GM23338 (cell line): ENCODE measurements at regions not wholly inside any gene's neighbourhood (a gene's known extent, or its start where the extent isn't known, plus 50 kb on each side); places are given as distances from the start of the nearest gene placed in this dataset.

ENCODE experiments used
- ATAC-seq: fragments of 200-7000 bp; cut with Tn5 transposase; 3 replicates; pipeline ENCODE4 v1.9.1; 2020
- DNase-seq: peaks from one replicate; pipeline ENCODE4 v3.0.0-alpha.2; 2015; ENCODE audit warnings: low spot score
- H2AFZ ChIP-seq: fragments of 200-600 bp; sonication (generic); 2 replicates; pipeline ENCODE4 v1.8.0; 2016; ENCODE audit warnings: antibody characterized with exemption, mild to moderate bottlenecking, moderate library complexity
- H3F3A ChIP-seq: fragments of 200-600 bp; sonication (generic); replicated peaks from 2 replicates; pipeline ENCODE4 v1.8.0; 2017; ENCODE audit warnings: antibody characterized with exemption, mixed run types, low read depth
- H3K27ac ChIP-seq: fragments of 200-600 bp; sonication (generic); 2 replicates; pipeline ENCODE4 v1.6.1; 2016; ENCODE audit warnings: low read depth
- H3K27me3 ChIP-seq: fragments of 200-600 bp; sonication (generic); 2 replicates; pipeline ENCODE4 v1.8.0; 2016; ENCODE audit warnings: mild to moderate bottlenecking, mixed run types, moderate library complexity; ENCODE audit not compliant: insufficient read depth
- H3K36me3 ChIP-seq: fragments of 200-600 bp; sonication (generic); 2 replicates; pipeline ENCODE4 v1.8.0; 2016; ENCODE audit warnings: mild to moderate bottlenecking; ENCODE audit not compliant: insufficient read depth
- H3K4me1 ChIP-seq: fragments of 200-600 bp; sonication (generic); 2 replicates; pipeline ENCODE4 v1.8.0; 2016; ENCODE audit warnings: mild to moderate bottlenecking, moderate library complexity; ENCODE audit not compliant: insufficient read depth
- H3K4me2 ChIP-seq: fragments of 200-600 bp; sonication (generic); 2 replicates; pipeline ENCODE4 v1.7.1; 2017; ENCODE audit warnings: mixed run types
- H3K4me3 ChIP-seq: fragments of 200-600 bp; sonication (generic); 2 replicates; pipeline ENCODE4 v1.6.1; 2016; ENCODE audit warnings: mixed run types
- H3K79me2 ChIP-seq: fragments of 200-600 bp; sonication (generic); replicated peaks from 2 replicates; pipeline ENCODE4 v1.8.0; 2017; ENCODE audit warnings: mild to moderate bottlenecking; ENCODE audit not compliant: insufficient read depth
- H3K9me2 ChIP-seq: fragments of 200-600 bp; sonication (generic); 2 replicates; pipeline ENCODE4 v1.8.0; 2017; ENCODE audit not compliant: insufficient read depth
- H4K20me1 ChIP-seq: fragments of 200-600 bp; sonication (generic); replicated peaks from 2 replicates; pipeline ENCODE4 v1.8.0; 2017; ENCODE audit warnings: mild to moderate bottlenecking; ENCODE audit not compliant: insufficient read depth
- H3K27ac Mint-ChIP-seq: 2 replicates; pipeline ENCODE4 v1.8.0; 2020; ENCODE audit warnings: inconsistent platforms, mild to moderate bottlenecking, moderate library complexity, mixed read lengths
- H3K27me3 Mint-ChIP-seq: 3 replicates; pipeline ENCODE4 v1.8.0; 2022; ENCODE audit warnings: low read depth, mild to moderate bottlenecking, moderate library complexity, mixed read lengths, inconsistent platforms; ENCODE audit not compliant: insufficient read depth, poor library complexity
- H3K36me3 Mint-ChIP-seq: 3 replicates; pipeline ENCODE4 v1.8.0; 2021; ENCODE audit warnings: low read depth, mild to moderate bottlenecking, inconsistent platforms, moderate library complexity, mixed read lengths
- H3K4me1 Mint-ChIP-seq: 3 replicates; pipeline ENCODE4 v1.8.0; 2020; ENCODE audit warnings: mild to moderate bottlenecking, inconsistent platforms, mixed read lengths
- H3K4me3 Mint-ChIP-seq: 3 replicates; pipeline ENCODE4 v1.8.0; 2021; ENCODE audit warnings: moderate library complexity, mild to moderate bottlenecking, inconsistent platforms, mixed read lengths
- H3K9me3 Mint-ChIP-seq: 3 replicates; pipeline ENCODE4 v1.8.0; 2020; ENCODE audit warnings: moderate library complexity, mild to moderate bottlenecking, inconsistent platforms, mixed read lengths
- CREB1 ChIP-seq: fragments of 250-450 bp; sonication (Bioruptor Pico); IDR thresholded peaks from 2 replicates; pipeline ENCODE4 v1.5.0; 2020; ENCODE audit warnings: low read depth, mild to moderate bottlenecking, moderate library complexity
- CTCF ChIP-seq, 2 experiments: fragments of 200-600 bp in 1 of 2; sonication (generic) in 1 of 2; conservative IDR thresholded peaks; 2 replicates each; pipeline versions ENCODE4 v1.5.1 to v1.6.1; 2016 to 2017; ENCODE audit warnings: antibody characterized with exemption in 2 of 2, low read depth in 2 of 2, mild to moderate bottlenecking in 2 of 2, moderate library complexity in 1 of 2
- ETS1 ChIP-seq: IDR thresholded peaks from 2 replicates; pipeline ENCODE4 v1.6.1; 2016; ENCODE audit warnings: antibody characterized with exemption
- EZH2 ChIP-seq: fragments of 200-600 bp; sonication (generic); IDR thresholded peaks from one replicate; pipeline ENCODE4 v1.8.0; 2017; ENCODE audit warnings: antibody characterized with exemption, mild to moderate bottlenecking, low read depth; ENCODE audit not compliant: unreplicated experiment
- EZH2phosphoT487 ChIP-seq: fragments of 200-600 bp; sonication (generic); IDR thresholded peaks from one replicate; pipeline ENCODE4 v1.8.1; 2018; ENCODE audit warnings: antibody characterized with exemption; ENCODE audit not compliant: unreplicated experiment
- JUNB ChIP-seq: IDR thresholded peaks from one replicate; pipeline ENCODE4 v1.6.1; 2016; ENCODE audit warnings: antibody characterized with exemption; ENCODE audit not compliant: unreplicated experiment
- NANOG ChIP-seq: IDR thresholded peaks from 2 replicates; pipeline ENCODE4 v1.6.1; 2016; ENCODE audit warnings: antibody characterized with exemption, borderline replicate concordance
- POLR2AphosphoS5 ChIP-seq: IDR thresholded peaks from 2 replicates; pipeline ENCODE4 v1.6.1; 2016; ENCODE audit warnings: antibody characterized with exemption, low read depth
- STAT1 ChIP-seq: IDR thresholded peaks from one replicate; pipeline ENCODE4 v1.6.1; 2016; ENCODE audit warnings: antibody characterized with exemption; ENCODE audit not compliant: unreplicated experiment
- ZNF114 ChIP-seq: fragments of 250-450 bp; sonication (Bioruptor Pico); IDR thresholded peaks from 2 replicates; pipeline ENCODE4 v1.5.0; 2020; ENCODE audit warnings: mild to moderate bottlenecking, moderate library complexity
- ZNF331 ChIP-seq: fragments of 250-450 bp; sonication (Bioruptor Pico); IDR thresholded peaks from 2 replicates; pipeline ENCODE4 v1.5.0; 2020; ENCODE audit warnings: low read depth, mild to moderate bottlenecking, moderate library complexity
- ZNF462 ChIP-seq: fragments of 250-450 bp; sonication (Bioruptor Pico); IDR thresholded peaks from 2 replicates; pipeline ENCODE4 v1.5.0; 2020; ENCODE audit warnings: mild to moderate bottlenecking, moderate library complexity

GRCh38 chr1:229993060-229993459 lies 74.0 kb upstream of the GALNT2 start:
- Histone ChIP-seq H3K9me2 (no peaks in the 10 kb centered on the region), H3K4me1 (no peaks in the 10 kb centered on the region), H3K4me2 (no peak overlapping the region), H3K79me2 (no peaks in the 10 kb centered on the region), H3F3A (no peaks in the 10 kb centered on the region), H3K27ac (no peak overlapping the region), H4K20me1 (no peaks in the 10 kb centered on the region), H3K27me3 (no peaks in the 10 kb centered on the region), H3K4me3 (no peak overlapping the region), H3K36me3 (no peaks in the 10 kb centered on the region), H2AFZ (no peak overlapping the region)
- no peak for ATAC-seq
- no peaks in the 10 kb centered on the region for H3K9me3 Mint-ChIP-seq
- 0 out of 3 replicates have a peak, but pooled peaks cover 2% of the 10 kb centered on the region for H3K4me1 Mint-ChIP-seq
- H3K36me3 Mint-ChIP-seq, result no peaks in the 10 kb centered on the region
- H3K4me3 Mint-ChIP-seq, result no peak overlapping the region
- H3K27me3 Mint-ChIP-seq, result peaks cover 1% of the 10 kb centered on the region
- H3K27ac Mint-ChIP-seq, result no peak overlapping the region
- TF ChIP-seq CTCF (conservative IDR thresholded peaks at IDR 0.05; ENCODE audit: low read depth in 2 of 2) (no peak), ETS1 (no peak), STAT1 (no peak), ZNF114 (no peak), EZH2phosphoT487 (no peak), EZH2 (no peak), NANOG (no peak), ZNF462 (no peak), POLR2AphosphoS5 (no peak), ZNF331 (CRISPR knock-in tag) (no peak), CREB1 (CRISPR knock-in tag) (no peak), JUNB (no peak)
- DNase-seq, result no peak
